ENCODE measurements at regions not wholly inside any gene's neighbourhood (a gene's known extent, or its start where the extent isn't known, plus 50 kb on each side); places are given as distances from the start of the nearest gene placed in this dataset.
"Not testable (repeated sequence)": the region's sequence is repeated elsewhere in the genome, so short reads cannot be mapped to it uniquely, and the experiment has no call there.

DNA sequence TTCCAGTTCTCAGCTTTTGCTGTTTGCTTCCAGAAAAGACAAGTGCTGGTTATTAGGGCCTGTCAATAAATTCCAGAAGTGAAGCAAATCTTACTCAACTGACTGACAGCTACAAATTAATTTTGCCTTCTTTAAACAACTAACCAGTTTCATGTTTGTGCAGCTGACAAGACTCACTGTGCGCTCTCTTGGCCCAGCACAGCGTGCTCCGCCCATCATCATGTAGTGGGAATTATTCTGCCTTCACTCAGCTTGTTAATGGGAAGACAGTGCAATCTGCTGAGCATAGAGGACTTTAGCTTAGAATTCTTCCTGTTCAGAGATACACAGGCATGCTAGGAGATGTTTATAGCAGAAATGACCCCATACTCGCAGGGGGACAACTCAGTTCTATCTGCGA is 808.9 kb downstream of the CCSER2 start:
- Histone ChIP-seq H3K4me3 (ENCODE audit: low read length in 3 of 3) (no peak overlapping the region), H3K9me3 (ENCODE audit: control insufficient read depth in 2 of 3, insufficient read depth in 1 of 3, low read length in 3 of 3) (no peaks in the 10 kb centered on the region), H3K36me3 (ENCODE audit: control insufficient read depth in 2 of 3, insufficient read depth in 3 of 3, low read length in 3 of 3) (no peaks in the 10 kb centered on the region), H3K27me3 (ENCODE audit: control insufficient read depth, insufficient read depth, low read length) (no peaks in the 10 kb centered on the region), H3K9ac (ENCODE audit: low read length in 3 of 3) (no peak overlapping the region), H3K27ac (ENCODE audit: low read depth in 2 of 2, low read length in 2 of 2) (no peak overlapping the region), H3K4me1 (ENCODE audit: control insufficient read depth in 2 of 3, insufficient read depth in 2 of 3, low read depth in 1 of 3, low read length in 3 of 3) (no peaks in the 10 kb centered on the region)
- TF ChIP-seq, protein P1, sequence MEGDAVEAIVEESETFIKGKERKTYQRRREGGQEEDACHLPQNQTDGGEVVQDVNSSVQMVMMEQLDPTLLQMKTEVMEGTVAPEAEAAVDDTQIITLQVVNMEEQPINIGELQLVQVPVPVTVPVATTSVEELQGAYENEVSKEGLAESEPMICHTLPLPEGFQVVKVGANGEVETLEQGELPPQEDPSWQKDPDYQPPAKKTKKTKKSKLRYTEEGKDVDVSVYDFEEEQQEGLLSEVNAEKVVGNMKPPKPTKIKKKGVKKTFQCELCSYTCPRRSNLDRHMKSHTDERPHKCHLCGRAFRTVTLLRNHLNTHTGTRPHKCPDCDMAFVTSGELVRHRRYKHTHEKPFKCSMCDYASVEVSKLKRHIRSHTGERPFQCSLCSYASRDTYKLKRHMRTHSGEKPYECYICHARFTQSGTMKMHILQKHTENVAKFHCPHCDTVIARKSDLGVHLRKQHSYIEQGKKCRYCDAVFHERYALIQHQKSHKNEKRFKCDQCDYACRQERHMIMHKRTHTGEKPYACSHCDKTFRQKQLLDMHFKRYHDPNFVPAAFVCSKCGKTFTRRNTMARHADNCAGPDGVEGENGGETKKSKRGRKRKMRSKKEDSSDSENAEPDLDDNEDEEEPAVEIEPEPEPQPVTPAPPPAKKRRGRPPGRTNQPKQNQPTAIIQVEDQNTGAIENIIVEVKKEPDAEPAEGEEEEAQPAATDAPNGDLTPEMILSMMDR (IDR thresholded peaks at IDR 0.05; ENCODE audit: borderline replicate concordance, extremely low read depth, insufficient read depth): no peak
- no peak for FAIRE-seq
- intact Hi-C loops (cut with DNase I): no loop called here
- DNase-seq: no peak

DNA sequence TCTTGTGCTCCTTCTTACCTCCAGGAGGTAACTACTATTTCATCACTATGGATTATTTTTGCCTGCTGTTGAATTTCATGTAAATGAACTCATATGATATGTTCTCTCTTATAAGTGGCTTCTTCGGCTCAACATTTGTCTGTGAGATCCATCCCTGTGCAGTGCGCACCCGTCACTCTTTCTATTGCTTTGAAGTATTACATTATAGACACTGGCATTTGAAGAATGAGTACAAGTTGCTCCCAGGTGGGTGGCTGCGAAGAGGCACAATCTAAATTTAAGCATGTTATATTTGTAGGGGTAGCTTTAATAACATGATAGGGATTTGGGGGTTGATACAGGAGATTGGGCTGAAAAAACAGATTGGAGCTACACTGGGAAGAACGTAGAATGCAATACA is 809.7 kb downstream of the CCSER2 start:
- intact Hi-C loops (cut with DNase I): no loop called here
- no peak overlapping the region for H3K27ac ChIP-seq (ENCODE audit: low read depth in 2 of 2, low read length in 2 of 2)
- DNase-seq (no peak), FAIRE-seq (no peak)
- no peak overlapping the region for H3K4me3 ChIP-seq (ENCODE audit: low read length in 3 of 3)
- H3K9me3 ChIP-seq (ENCODE audit: control insufficient read depth in 2 of 3, insufficient read depth in 1 of 3, low read length in 3 of 3): no peaks in the 10 kb centered on the region
- no peaks in the 10 kb centered on the region for H3K27me3 ChIP-seq (ENCODE audit: control insufficient read depth, insufficient read depth, low read length)
- TF ChIP-seq, protein P1 (IDR thresholded peaks at IDR 0.05; ENCODE audit: borderline replicate concordance, extremely low read depth, insufficient read depth): no peak
- no peak overlapping the region for H3K9ac ChIP-seq (ENCODE audit: low read length in 3 of 3)
- H3K36me3 ChIP-seq (ENCODE audit: control insufficient read depth in 2 of 3, insufficient read depth in 3 of 3, low read length in 3 of 3): no peaks in the 10 kb centered on the region
- no peaks in the 10 kb centered on the region for H3K4me1 ChIP-seq (ENCODE audit: control insufficient read depth in 2 of 3, insufficient read depth in 2 of 3, low read depth in 1 of 3, low read length in 3 of 3)

DNA sequence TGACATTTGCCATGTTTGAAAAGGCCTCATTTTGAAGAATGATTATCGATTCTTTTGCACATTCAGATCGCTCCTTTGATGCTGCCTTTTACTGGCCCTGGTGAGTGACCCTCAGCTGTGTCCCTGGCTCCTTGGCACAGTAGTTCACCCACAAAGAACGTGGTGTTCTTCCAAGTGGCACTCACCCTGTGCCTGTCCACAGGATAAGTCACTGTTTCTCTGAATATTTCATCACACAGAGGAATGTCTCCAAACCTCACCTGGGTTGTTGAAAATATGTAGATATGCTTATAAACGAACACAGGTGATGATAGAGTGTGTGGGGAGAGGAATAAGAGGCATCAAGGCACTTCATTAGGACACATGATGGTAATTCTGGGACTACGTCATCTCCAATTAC is 810.7 kb downstream of the CCSER2 start:
- Histone ChIP-seq H3K36me3 (ENCODE audit: control insufficient read depth in 2 of 3, insufficient read depth in 3 of 3, low read length in 3 of 3) (no peaks in the 10 kb centered on the region), H3K9ac (ENCODE audit: low read length in 3 of 3) (no peak overlapping the region), H3K9me3 (ENCODE audit: control insufficient read depth in 2 of 3, insufficient read depth in 1 of 3, low read length in 3 of 3) (no peaks in the 10 kb centered on the region), H3K4me3 (ENCODE audit: low read length in 3 of 3) (no peak overlapping the region), H3K4me1 (ENCODE audit: control insufficient read depth in 2 of 3, insufficient read depth in 2 of 3, low read depth in 1 of 3, low read length in 3 of 3) (no peaks in the 10 kb centered on the region), H3K27ac (ENCODE audit: low read depth in 2 of 2, low read length in 2 of 2) (no peak overlapping the region), H3K27me3 (ENCODE audit: control insufficient read depth, insufficient read depth, low read length) (no peaks in the 10 kb centered on the region)
- DNase-seq: no peak
- TF ChIP-seq, protein P1 (IDR thresholded peaks at IDR 0.05; ENCODE audit: borderline replicate concordance, extremely low read depth, insufficient read depth): no peak
- intact Hi-C loops (cut with DNase I): no loop called here
- FAIRE-seq: no peak

DNA sequence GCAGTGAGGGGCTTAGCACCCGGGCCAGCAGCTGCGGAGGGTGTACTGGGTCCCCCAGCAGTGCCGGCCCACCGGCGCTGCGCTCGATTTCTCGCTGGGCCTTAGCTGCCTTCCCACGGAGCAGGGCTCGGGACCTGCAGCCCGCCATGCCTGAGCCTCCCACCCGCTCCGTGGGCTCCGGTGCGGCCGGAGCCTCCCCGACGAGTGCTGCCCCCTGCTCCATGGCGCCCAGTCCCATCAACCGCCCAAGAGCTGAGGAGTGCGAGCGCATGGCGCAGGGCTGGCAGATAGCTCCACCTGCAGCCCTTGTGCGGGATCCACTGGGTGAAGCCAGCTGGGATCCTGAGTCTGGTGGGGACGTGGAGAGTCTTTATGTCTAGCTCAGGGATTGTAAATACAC is 813.1 kb downstream of the CCSER2 start:
- H3K9ac ChIP-seq (ENCODE audit: low read length in 3 of 3); FAIRE-seq; H3K4me1 ChIP-seq (ENCODE audit: control insufficient read depth in 2 of 3, insufficient read depth in 2 of 3, low read depth in 1 of 3, low read length in 3 of 3); H3K36me3 ChIP-seq (ENCODE audit: control insufficient read depth in 2 of 3, insufficient read depth in 3 of 3, low read length in 3 of 3); intact Hi-C loops (cut with DNase I); H3K4me3 ChIP-seq (ENCODE audit: low read length in 3 of 3); H3K27me3 ChIP-seq (ENCODE audit: control insufficient read depth, insufficient read depth, low read length); H3K27ac ChIP-seq (ENCODE audit: low read depth in 2 of 2, low read length in 2 of 2); H3K9me3 ChIP-seq (ENCODE audit: control insufficient read depth in 2 of 3, insufficient read depth in 1 of 3, low read length in 3 of 3): not testable (repeated sequence)
- DNase-seq: peak in 1 of 5 donors; percentile 39

Data from kidney (tissue), 13 donors.